ENCODE measurements at regions not wholly inside any gene's neighbourhood (a gene's known extent, or its start where the extent isn't known, plus 50 kb on each side); places are given as distances from the start of the nearest gene placed in this dataset.
A peak's percentile ranks its signal among the peaks of the same experiment; 100 is the strongest.

- DNase-seq (ENCODE audit: low read depth in 2 of 2): no peak
Observed at GRCh38 chr2:177118636-177119035, 94.0 kb upstream of the HNRNPA3 start.

- DNase-seq (ENCODE audit: low read depth in 2 of 2): no peak
Observed at GRCh38 chr2:177119099-177119498, 93.5 kb upstream of the HNRNPA3 start.

GRCh38 chr2:177123048-177123447 lies 89.5 kb upstream of the HNRNPA3 start:
- DNase-seq (ENCODE audit: low read depth in 2 of 2): no peak

GRCh38 chr2:177124371-177124770 lies 88.2 kb upstream of the HNRNPA3 start:
- no peak for DNase-seq (ENCODE audit: low read depth in 2 of 2)

GRCh38 chr2:177127821-177128220 lies 84.8 kb upstream of the HNRNPA3 start:
- no peak for DNase-seq (ENCODE audit: low read depth in 2 of 2)

- no peak for DNase-seq (ENCODE audit: low read depth in 2 of 2)
Observed at GRCh38 chr2:177129610-177130009, 83.0 kb upstream of the HNRNPA3 start.

GRCh38 chr2:177131858-177132257 lies 80.7 kb upstream of the HNRNPA3 start:
- DNase-seq (ENCODE audit: low read depth in 2 of 2): no peak

- DNase-seq (ENCODE audit: low read depth in 2 of 2): no peak
Observed at GRCh38 chr2:177138823-177139222, 73.8 kb upstream of the HNRNPA3 start.

GRCh38 chr2:177141866-177142265 lies 70.7 kb upstream of the HNRNPA3 start:
- no peak for DNase-seq (ENCODE audit: low read depth in 2 of 2)

GRCh38 chr2:177143444-177143843 lies 69.2 kb upstream of the HNRNPA3 start:
- no peak for DNase-seq (ENCODE audit: low read depth in 2 of 2)

GRCh38 chr2:177147093-177147694 lies 65.4 kb upstream of the HNRNPA3 start:
- DNase-seq (ENCODE audit: low read depth in 2 of 2): no peak

GRCh38 chr2:177147834-177148445 lies 64.7 kb upstream of the HNRNPA3 start:
- no peak for DNase-seq (ENCODE audit: low read depth in 2 of 2)

- peak; percentile 39 to 50 for DNase-seq (ENCODE audit: low read depth in 2 of 2)
Observed at GRCh38 chr2:177148477-177149154, 64.0 kb upstream of the HNRNPA3 start.

GRCh38 chr2:177149155-177149503 lies 63.5 kb upstream of the HNRNPA3 start:
- no peak for DNase-seq (ENCODE audit: low read depth in 2 of 2)

- DNase-seq (ENCODE audit: low read depth in 2 of 2): no peak
Observed at GRCh38 chr2:177153805-177154204, 58.8 kb upstream of the HNRNPA3 start.

- DNase-seq (ENCODE audit: low read depth in 2 of 2): no peak
Observed at GRCh38 chr2:177154809-177155208, 57.8 kb upstream of the HNRNPA3 start.

- no peak for DNase-seq (ENCODE audit: low read depth in 2 of 2)
Observed at GRCh38 chr2:177155631-177156030, 57.0 kb upstream of the HNRNPA3 start.

GRCh38 chr2:177161741-177162460 lies 50.7 kb upstream of the HNRNPA3 start:
- no peak for DNase-seq (ENCODE audit: low read depth in 2 of 2)
